Chondrocyte (in vitro differentiated cells): ENCODE measurements at regions not wholly inside any gene's neighbourhood (a gene's known extent, or its start where the extent isn't known, plus 50 kb on each side); places are given as distances from the start of the nearest gene placed in this dataset.

Source experiments
- DNase-seq: peaks from one replicate; pipeline ENCODE4 v3.0.0; 2021; ENCODE audit warnings: mixed read lengths, low spot score
- H3K27ac Mint-ChIP-seq: one replicate; pipeline ENCODE4 v1.8.0; 2021; ENCODE audit warnings: mild to moderate bottlenecking, moderate library complexity, mixed read lengths; ENCODE audit not compliant: unreplicated experiment
- H3K27me3 Mint-ChIP-seq: 2 replicates; pipeline ENCODE4 v1.8.0; 2021; ENCODE audit warnings: low read depth, mixed read lengths
- H3K36me3 Mint-ChIP-seq: 2 replicates; pipeline ENCODE4 v1.8.0; 2021; ENCODE audit warnings: low read depth, mixed read lengths
- H3K4me1 Mint-ChIP-seq: 2 replicates; pipeline ENCODE4 v1.8.0; 2021; ENCODE audit warnings: low read depth, mild to moderate bottlenecking, mixed read lengths
- H3K4me3 Mint-ChIP-seq: one replicate; pipeline ENCODE4 v1.8.0; 2021; ENCODE audit warnings: mild to moderate bottlenecking, moderate library complexity, mixed read lengths; ENCODE audit not compliant: unreplicated experiment
- H3K9me3 Mint-ChIP-seq: 2 replicates; pipeline ENCODE4 v1.8.0; 2021; ENCODE audit warnings: low read depth, mixed read lengths
- TF ChIP-seq, protein P1 (sequence below): fragments of 200-600 bp; sonication (generic); IDR thresholded peaks from 2 replicates; pipeline ENCODE4 v1.5.0; 2021; ENCODE audit warnings: antibody characterized with exemption, mild to moderate bottlenecking, moderate library complexity

DNA sequence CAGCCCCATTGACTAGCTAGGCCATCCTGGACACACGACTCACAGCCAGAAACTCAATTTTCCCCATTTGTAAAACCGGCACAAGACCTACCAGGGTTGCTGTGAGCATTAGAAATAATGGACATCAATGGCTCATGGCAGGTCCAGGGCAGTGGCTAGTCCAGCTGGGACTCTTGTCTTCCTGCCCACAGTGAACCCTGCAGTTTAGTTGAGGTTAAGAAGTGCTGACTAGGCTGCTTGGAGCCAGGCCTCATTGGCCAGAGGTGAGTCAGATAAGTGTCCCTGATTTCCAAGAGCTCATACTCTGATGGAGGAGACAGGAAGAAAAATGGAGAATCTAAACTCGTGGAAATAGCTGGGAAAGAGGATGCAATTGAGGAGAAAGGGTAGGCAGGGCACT is 123.4 kb upstream of the ZNF92 start:
- no peaks in the 10 kb centered on the region for H3K9me3 Mint-ChIP-seq
- no peaks in the 10 kb centered on the region for H3K27me3 Mint-ChIP-seq
- H3K4me3 Mint-ChIP-seq, result no peak overlapping the region
- no peaks in the 10 kb centered on the region for H3K36me3 Mint-ChIP-seq
- TF ChIP-seq, protein P1, sequence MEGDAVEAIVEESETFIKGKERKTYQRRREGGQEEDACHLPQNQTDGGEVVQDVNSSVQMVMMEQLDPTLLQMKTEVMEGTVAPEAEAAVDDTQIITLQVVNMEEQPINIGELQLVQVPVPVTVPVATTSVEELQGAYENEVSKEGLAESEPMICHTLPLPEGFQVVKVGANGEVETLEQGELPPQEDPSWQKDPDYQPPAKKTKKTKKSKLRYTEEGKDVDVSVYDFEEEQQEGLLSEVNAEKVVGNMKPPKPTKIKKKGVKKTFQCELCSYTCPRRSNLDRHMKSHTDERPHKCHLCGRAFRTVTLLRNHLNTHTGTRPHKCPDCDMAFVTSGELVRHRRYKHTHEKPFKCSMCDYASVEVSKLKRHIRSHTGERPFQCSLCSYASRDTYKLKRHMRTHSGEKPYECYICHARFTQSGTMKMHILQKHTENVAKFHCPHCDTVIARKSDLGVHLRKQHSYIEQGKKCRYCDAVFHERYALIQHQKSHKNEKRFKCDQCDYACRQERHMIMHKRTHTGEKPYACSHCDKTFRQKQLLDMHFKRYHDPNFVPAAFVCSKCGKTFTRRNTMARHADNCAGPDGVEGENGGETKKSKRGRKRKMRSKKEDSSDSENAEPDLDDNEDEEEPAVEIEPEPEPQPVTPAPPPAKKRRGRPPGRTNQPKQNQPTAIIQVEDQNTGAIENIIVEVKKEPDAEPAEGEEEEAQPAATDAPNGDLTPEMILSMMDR, result no peak
- no peak for DNase-seq
- H3K27ac Mint-ChIP-seq, result no peak overlapping the region
- peaks cover 10% of the 10 kb centered on the region for H3K4me1 Mint-ChIP-seq

DNA sequence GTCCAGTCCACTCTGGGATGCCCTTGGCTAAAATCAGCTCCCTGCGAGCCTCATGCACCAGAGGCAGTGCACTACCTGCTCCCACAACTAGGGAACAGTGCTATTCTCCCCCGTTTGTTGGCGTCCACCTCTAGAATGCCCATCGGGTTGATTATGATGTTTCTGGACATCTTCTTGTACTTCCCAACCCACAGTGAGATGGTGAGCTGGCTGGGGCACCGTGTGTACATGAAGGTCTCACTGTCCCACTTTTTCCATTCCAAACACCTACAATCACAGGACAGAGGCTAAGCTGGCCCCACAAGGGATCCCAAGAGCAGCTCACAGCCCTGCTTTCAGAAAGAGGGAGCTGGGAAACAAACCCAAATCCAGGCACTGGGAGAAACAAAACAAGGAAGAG is 126.2 kb upstream of the ZNF92 start:
- no peaks in the 10 kb centered on the region for H3K27me3 Mint-ChIP-seq
- H3K27ac Mint-ChIP-seq, result no peak overlapping the region
- TF ChIP-seq, protein P1, result no peak
- no peak overlapping the region for H3K4me3 Mint-ChIP-seq
- H3K36me3 Mint-ChIP-seq, result no peaks in the 10 kb centered on the region
- no peak for DNase-seq
- H3K4me1 Mint-ChIP-seq, result peaks cover 8% of the 10 kb centered on the region
- H3K9me3 Mint-ChIP-seq, result no peaks in the 10 kb centered on the region

DNA sequence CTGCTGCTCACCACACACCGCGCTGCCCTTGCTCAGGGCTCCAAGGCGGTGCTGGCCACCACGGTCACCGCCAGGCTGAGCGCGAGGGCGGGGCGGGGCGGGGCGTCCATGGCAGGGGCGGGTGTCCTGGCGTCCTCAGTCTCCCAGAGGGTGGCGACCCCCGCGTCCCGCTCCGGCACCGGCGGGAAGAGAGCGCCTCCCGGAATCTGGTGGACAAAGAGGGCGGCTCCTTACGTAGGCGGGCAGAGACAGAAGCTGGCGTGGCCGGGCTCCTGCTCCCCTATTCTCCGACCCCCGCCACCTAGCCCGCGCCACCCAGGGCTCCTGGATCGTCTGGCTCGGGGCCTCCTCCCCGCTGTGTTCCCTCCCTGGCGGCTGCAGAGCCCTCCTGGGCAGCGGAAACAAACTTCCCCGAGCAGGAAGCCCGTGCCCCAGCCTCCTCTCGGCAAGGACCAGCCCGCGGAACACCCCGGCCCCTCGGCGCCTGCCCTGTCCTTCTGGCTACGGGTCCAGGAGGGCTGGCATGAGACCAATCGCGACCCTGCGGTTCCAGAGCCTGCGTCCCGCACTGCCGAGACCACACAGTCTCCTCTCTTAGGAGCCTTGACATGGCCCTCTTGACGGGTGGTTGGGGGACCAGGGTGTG is 133.8 kb upstream of the ZNF92 start:
- TF ChIP-seq, protein P1, result peak; percentile 51
- Mint-ChIP-seq H3K36me3 (no peaks in the 10 kb centered on the region), H3K9me3 (no peaks in the 10 kb centered on the region), H3K27me3 (no peaks in the 10 kb centered on the region), H3K4me1 (peaks cover 6% of the 10 kb centered on the region), H3K4me3 (peak overlapping the region; percentile 76), H3K27ac (no peak overlapping the region)
- no peak for DNase-seq

DNA sequence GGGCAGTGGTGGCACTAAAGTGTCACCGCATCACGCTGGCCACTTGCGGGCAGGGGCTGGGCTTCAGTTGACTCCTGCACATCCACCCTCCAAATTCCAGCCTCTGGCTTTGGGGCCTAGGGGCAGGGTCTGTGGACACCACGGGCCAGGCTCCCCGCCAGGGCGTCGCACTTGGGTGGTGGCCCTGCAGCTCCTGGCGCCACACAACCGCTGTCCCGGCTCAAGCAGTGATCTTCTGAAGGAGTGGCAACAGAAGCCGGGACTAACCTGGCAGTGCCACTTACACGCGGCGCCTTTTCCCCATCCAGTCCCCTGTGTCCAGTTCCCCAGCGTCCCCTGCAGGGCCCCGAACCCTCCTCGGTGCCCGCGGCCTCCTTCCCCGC is 134.3 kb upstream of the ZNF92 start:
- DNase-seq, result no peak
- Mint-ChIP-seq H3K36me3 (no peaks in the 10 kb centered on the region), H3K4me3 (peak overlapping the region; percentile 76), H3K27ac (no peak overlapping the region), H3K9me3 (no peaks in the 10 kb centered on the region), H3K27me3 (no peaks in the 10 kb centered on the region), H3K4me1 (peaks cover 6% of the 10 kb centered on the region)
- TF ChIP-seq, protein P1, result no peak

DNA sequence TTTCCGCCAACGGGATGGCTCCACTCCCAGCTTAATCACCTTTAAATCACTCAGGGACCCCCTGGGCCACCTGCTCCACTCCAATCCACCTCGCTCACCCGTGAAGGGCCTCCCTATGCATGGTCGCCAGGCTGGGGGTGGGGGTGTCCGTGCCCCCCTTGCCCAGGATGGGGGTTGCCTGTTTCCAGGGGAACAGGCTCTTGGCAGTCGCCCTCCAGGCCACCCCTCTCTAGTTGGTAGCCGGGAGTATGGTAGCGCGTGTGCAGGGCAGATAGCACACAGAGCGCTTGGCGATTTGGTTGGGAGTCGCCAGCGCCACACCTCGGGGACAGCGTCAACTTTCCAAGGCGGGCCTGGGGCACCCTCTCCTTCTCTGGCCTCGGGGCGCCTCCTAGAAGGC is 134.9 kb upstream of the ZNF92 start:
- peaks cover 6% of the 10 kb centered on the region for H3K4me1 Mint-ChIP-seq
- no peaks in the 10 kb centered on the region for H3K36me3 Mint-ChIP-seq
- TF ChIP-seq, protein P1, result no peak
- no peak overlapping the region for H3K27ac Mint-ChIP-seq
- no peak overlapping the region for H3K4me3 Mint-ChIP-seq
- no peak for DNase-seq
- no peaks in the 10 kb centered on the region for H3K9me3 Mint-ChIP-seq
- H3K27me3 Mint-ChIP-seq, result no peaks in the 10 kb centered on the region
